MG63 (cell line): ENCODE measurements at regions not wholly inside any gene's neighbourhood (a gene's known extent, or its start where the extent isn't known, plus 50 kb on each side); places are given as distances from the start of the nearest gene placed in this dataset.

Source experiments
- DNase-seq: peaks from one replicate; pipeline ENCODE4 v3.0.0-alpha.2; 2020
- H3K27me3 ChIP-seq: fragments of 250-450 bp; sonication (Bioruptor Pico); 2 replicates; pipeline ENCODE4 v1.5.1; 2020; ENCODE audit warnings: mild to moderate bottlenecking, moderate library complexity
- H3K36me3 ChIP-seq: fragments of 250-450 bp; sonication (Bioruptor Pico); 2 replicates; pipeline ENCODE4 v1.5.1; 2020; ENCODE audit warnings: mild to moderate bottlenecking, moderate library complexity
- H3K4me3 ChIP-seq: fragments of 250-450 bp; sonication (Bioruptor Pico); 2 replicates; pipeline ENCODE4 v1.5.1; 2020; ENCODE audit warnings: mild to moderate bottlenecking, moderate library complexity
- H3K9me3 ChIP-seq: fragments of 250-450 bp; sonication (Bioruptor Pico); 2 replicates; pipeline ENCODE4 v1.5.1; 2020; ENCODE audit warnings: mild to moderate bottlenecking, moderate library complexity

DNA sequence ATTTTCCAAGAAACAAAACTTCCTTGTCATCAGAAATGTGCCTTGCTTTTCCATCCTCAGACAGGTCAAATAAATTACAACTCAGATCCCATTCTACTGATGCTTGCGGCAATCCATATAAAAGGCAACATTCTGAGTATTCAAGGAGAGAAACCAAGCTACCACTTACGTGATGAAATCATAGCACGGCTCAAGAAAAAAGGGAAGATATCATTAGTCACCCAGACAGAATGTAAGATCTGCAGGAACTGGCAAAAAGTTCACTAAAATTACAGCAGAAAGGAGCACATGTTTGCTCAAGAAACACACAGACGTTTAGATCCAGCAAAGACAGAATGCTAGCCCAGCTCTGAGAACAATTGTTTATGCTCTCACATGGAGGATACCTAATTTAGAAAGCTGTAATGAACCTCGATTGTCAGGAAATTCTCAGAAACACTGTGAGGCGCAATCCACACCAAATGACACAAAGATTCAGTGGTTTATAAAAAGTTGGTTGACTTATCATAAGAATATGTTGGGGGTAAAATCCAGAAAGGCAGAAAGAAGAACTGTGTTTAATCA is 304.2 kb downstream of the ADGRG6 start:
- peak overlapping the region; percentile 6; the same call in 1 of the 2 replicates for H3K4me3 ChIP-seq
- no peak for DNase-seq
- H3K27me3 ChIP-seq: no peaks in the 10 kb centered on the region
- H3K36me3 ChIP-seq: no peaks in the 10 kb centered on the region
- no peaks in the 10 kb centered on the region for H3K9me3 ChIP-seq

- DNase-seq: no peak
Measured at GRCh38 chr6:142612956-142613355, 311.1 kb downstream of the ADGRG6 start.

DNA sequence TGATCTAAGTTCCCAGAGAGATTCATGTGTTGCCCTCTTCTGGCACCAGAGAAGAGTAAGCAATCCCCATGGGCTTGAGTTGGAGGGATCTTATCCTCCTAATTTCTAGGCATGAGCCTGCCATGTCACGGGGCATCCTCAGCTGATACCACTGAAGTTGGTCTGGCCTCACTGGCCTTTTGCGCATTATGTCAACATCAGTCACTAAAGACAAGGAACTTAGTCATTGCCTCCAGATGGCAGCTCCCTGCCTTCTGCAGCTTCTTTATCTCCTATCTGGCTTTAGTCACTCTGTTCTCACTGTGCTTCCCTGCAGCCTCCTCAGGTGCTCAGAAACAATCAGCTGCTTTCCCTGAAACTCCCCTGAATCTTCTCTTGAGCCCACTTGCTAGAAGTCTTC is 312.2 kb downstream of the ADGRG6 start:
- no peak for DNase-seq
- no peaks in the 10 kb centered on the region for H3K27me3 ChIP-seq
- no peaks in the 10 kb centered on the region for H3K36me3 ChIP-seq
- H3K9me3 ChIP-seq: no peaks in the 10 kb centered on the region
- no peak overlapping the region for H3K4me3 ChIP-seq

More at GRCh38 chr6:142612956-142613355, 311.1 kb downstream of the ADGRG6 start:
- Histone ChIP-seq H3K36me3 (no peaks in the 10 kb centered on the region), H3K27me3 (no peaks in the 10 kb centered on the region), H3K4me3 (no peak overlapping the region), H3K9me3 (no peaks in the 10 kb centered on the region)

DNA sequence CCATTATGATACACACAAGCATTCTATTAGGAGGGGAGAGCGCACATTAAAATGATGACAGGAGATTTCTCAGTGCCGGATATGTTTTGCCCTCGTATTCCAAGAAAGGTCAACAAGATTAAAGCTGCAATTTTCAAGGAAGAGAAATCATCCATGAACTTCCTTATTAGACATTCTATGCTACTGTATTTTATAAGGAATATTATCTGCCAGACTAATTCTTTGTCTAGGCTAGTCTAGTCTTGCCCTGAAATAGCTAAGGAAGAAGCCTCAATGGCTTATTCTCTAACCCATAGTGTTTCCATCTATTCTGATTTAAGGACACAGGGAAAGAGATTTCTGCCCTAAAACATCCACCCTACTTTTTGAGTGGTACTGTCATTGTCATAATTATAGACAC is 315.4 kb downstream of the ADGRG6 start:
- Histone ChIP-seq H3K9me3 (no peaks in the 10 kb centered on the region), H3K36me3 (no peaks in the 10 kb centered on the region), H3K4me3 (no peak overlapping the region), H3K27me3 (no peaks in the 10 kb centered on the region)
- DNase-seq: no peak

DNA sequence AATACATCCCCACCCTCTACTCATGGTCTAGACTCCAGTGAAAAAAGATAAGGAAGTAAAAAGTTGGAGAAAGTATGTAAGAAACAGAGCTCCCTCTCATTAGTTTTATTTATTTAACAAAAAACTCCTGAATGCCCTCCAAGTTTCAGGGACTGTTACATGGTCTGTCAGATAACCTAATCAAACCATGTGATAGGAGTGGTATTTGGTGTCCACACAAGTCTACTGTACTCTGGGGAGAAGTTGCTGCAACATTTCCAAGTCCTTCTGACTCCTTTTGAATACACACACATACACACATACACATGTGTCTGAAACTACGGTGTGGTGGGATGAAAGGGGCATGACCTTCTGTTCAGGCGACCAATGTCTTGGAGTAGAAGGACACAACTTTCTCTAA is 320.0 kb downstream of the ADGRG6 start:
- no peak for DNase-seq
- no peaks in the 10 kb centered on the region for H3K36me3 ChIP-seq
- no peaks in the 10 kb centered on the region for H3K27me3 ChIP-seq
- no peak overlapping the region for H3K4me3 ChIP-seq
- no peaks in the 10 kb centered on the region for H3K9me3 ChIP-seq

DNA sequence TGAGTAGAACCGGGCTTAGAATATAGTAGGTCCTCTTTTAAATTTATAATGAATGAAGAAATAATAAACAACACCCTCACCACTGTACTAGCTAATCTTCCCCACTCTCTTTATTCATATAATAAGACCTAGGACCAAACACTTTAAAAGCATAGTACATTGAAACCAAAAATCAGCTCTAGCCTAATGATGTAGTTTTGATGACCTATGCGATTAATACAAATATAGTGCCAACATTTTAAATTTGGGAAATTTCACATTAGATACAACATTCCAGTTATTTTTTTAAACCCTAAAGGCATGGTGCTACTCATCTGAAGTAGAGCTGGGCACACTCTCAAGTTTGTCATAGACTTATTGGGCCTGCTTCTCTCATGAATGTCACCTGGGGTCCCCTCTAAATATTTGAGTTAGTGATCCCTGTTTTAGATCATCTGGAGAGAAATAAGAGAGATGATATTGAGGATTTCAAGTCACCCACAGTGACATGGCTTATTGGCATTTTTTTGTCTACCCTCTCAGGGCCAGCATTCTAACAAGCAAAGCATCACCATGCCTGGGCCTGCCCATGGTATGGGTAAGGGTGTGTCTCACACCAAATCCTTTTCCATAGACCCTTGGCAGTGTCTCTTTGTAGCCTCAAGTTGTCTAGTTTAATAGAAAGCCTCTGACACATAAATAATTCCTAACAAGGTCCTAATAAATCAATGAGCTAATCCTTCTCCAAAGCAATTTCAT is 319.8 kb downstream of the HIVEP2 start:
- no peak for DNase-seq
- Histone ChIP-seq H3K27me3 (no peaks in the 10 kb centered on the region), H3K4me3 (no peak overlapping the region), H3K9me3 (no peaks in the 10 kb centered on the region), H3K36me3 (no peaks in the 10 kb centered on the region)

- DNase-seq: no peak
- Histone ChIP-seq H3K4me3 (no peak overlapping the region), H3K9me3 (no peaks in the 10 kb centered on the region), H3K27me3 (no peaks in the 10 kb centered on the region), H3K36me3 (no peaks in the 10 kb centered on the region)
Measured at GRCh38 chr6:142627474-142627873, 317.5 kb downstream of the HIVEP2 start.

GRCh38 chr6:142631517-142632385 is 313.2 kb downstream of the HIVEP2 start:
- H3K36me3 ChIP-seq: no peaks in the 10 kb centered on the region
- no peaks in the 10 kb centered on the region for H3K9me3 ChIP-seq
- H3K27me3 ChIP-seq: no peaks in the 10 kb centered on the region
- no peak overlapping the region for H3K4me3 ChIP-seq
- DNase-seq: no peak

DNA sequence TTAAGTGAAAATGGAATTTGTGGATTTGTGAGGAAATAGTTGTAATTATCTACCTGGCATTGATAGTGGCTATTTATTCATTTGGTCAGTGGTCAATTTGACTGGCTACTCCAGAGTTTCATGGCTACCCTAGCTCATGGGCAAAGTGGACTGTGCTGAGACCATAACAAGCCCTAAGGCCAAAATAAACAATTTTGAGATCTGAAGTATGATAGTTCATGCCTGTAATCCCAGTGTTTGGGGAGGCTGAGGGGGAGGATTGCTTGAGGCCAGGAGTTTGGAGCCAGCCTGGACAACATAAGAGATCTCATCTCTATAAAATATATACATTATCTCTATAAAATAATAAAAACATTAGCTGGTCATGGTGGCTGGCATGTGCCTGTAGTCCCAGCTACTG is 311.7 kb downstream of the HIVEP2 start:
- no peak overlapping the region for H3K4me3 ChIP-seq
- no peak for DNase-seq
- H3K27me3 ChIP-seq: no peaks in the 10 kb centered on the region
- H3K9me3 ChIP-seq: no peaks in the 10 kb centered on the region
- H3K36me3 ChIP-seq: no peaks in the 10 kb centered on the region

DNA sequence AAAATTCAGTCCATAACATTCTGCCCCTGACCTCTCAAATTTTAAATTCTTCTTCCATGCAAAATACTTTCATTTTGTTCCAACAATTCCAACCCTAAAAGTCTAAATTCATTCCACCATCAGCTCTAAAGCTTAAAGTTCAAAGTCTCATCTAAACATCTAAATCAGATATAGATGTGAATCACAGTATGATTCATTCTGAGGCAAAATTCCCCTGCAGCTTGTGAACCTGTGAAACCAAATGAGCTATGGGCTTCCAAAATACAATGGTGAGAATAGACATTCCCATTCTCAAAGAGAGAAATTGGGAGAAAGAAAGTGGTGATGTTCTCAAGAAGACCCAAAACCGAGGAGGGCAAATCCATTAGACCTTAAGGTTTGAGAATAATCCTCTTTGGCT is 309.8 kb downstream of the HIVEP2 start:
- Histone ChIP-seq H3K27me3 (no peaks in the 10 kb centered on the region), H3K36me3 (no peaks in the 10 kb centered on the region), H3K9me3 (no peaks in the 10 kb centered on the region), H3K4me3 (no peak overlapping the region)
- peak; percentile 11 for DNase-seq

DNA sequence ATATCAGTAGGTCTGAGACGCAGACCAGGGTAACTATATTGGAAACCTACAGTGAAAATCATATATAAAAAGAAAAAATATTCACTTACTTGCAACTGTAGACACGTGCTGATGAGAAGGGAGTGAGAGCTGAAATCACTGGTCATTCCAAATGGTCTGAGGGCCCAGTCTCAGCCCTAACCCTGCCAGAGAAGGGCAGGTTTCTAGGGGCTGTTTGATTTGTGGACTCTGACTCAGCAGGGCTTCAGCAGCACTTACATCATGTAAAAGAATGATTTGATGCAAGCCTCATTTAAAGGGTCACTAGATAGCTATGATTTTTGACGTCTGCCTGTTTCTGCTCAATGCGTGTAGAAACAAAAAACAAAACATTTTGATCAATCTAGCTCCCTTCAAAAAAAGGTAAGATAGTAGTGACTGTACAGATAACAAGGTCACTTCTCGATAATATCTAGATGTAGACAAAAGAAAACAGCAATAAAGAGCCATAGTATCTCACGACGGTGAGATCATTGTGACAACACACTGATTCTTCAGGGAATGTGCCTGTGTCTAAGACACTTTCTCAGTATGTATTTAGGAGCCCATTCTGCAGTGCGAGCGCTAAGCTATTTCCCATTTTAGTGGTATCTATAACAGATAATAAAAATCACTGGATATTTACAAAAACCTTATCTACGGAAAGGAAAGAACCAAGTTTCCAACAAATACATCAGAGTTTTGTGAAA is 307.2 kb downstream of the HIVEP2 start:
- DNase-seq: no peak
- no peaks in the 10 kb centered on the region for H3K27me3 ChIP-seq
- no peaks in the 10 kb centered on the region for H3K9me3 ChIP-seq
- no peaks in the 10 kb centered on the region for H3K36me3 ChIP-seq
- no peak overlapping the region for H3K4me3 ChIP-seq

DNA sequence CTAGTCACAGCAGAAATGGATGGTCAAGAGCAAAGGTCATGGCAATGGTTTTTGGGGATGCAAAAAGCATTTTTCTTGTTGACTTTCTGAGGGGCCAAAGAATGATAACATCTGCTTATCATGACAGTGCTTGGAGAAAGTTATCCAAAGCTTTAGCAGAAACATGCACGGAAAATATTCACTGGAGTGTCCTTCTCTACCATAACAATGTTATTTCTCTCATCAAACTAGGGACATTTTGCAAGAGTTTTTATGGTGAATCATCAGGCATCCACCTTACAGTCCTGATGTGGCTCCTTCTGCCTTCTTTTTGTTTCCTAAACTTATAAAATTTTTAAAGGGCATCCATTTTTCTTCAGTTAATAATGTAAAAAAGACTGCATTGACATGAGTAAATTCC is 302.3 kb downstream of the HIVEP2 start:
- H3K36me3 ChIP-seq: no peaks in the 10 kb centered on the region
- no peak overlapping the region for H3K4me3 ChIP-seq

GRCh38 chr6:142644866-142645265 is 300.1 kb downstream of the HIVEP2 start:
- H3K27me3 ChIP-seq: no peaks in the 10 kb centered on the region

More for the DNA sequence above, 302.3 kb downstream of the HIVEP2 start:
- no peaks in the 10 kb centered on the region for H3K9me3 ChIP-seq
- no peak for DNase-seq
- no peaks in the 10 kb centered on the region for H3K27me3 ChIP-seq

DNA sequence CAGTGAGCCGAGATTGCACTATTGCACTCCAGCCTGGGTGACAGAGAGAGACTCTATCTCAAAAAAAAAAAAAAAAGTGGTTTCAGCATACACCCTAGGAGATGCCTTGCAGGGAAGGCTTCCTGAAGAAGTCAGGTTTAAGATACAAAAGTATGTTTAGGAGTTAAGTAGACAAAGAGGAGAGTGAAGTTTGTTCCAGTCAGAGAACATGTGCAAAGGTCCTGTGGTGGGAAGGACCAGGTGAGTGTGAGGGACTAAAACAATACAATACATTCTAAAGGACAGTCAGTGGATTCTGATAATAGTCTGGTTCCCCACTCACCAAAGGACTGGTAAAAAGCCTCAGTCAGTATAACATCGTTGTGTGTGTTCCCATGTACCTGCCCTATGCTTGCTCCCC is 299.3 kb downstream of the HIVEP2 start:
- H3K4me3 ChIP-seq: no peak overlapping the region
- H3K36me3 ChIP-seq: no peaks in the 10 kb centered on the region
- H3K27me3 ChIP-seq: no peaks in the 10 kb centered on the region
- DNase-seq: no peak
- H3K9me3 ChIP-seq: no peaks in the 10 kb centered on the region

More at GRCh38 chr6:142644866-142645265, 300.1 kb downstream of the HIVEP2 start:
- Histone ChIP-seq H3K9me3 (no peaks in the 10 kb centered on the region), H3K4me3 (no peak overlapping the region), H3K36me3 (no peaks in the 10 kb centered on the region)
- DNase-seq: no peak

DNA sequence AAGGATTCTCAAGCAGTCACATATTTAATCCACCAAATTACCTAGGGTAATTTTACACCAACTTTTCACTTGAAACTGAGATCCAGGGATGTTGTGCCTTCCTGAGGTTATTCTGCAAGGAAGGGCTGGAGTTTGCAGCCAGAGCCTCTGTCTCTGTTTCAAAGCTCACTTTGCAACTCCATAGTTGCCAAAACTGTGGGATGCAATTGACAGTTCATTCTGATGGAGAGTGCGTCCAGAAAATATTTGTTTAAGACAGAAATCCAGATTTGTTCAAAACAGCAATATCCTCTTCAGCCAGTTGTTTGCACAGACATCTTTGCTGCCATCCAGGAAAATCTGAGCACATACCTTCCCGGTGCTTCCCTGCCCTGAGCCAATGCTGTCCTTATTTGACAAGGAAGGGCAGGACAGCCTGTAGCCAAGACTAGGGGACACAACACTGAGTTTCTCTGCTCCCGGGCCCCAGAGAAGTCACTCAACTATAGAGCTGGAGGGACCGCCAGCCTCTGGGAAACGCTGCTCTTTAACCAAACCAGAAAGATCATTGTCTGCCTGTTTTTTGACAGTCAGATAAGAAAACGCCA is 297.4 kb downstream of the HIVEP2 start:
- Histone ChIP-seq H3K36me3 (no peaks in the 10 kb centered on the region), H3K27me3 (no peaks in the 10 kb centered on the region), H3K4me3 (no peak overlapping the region), H3K9me3 (no peaks in the 10 kb centered on the region)
- DNase-seq: no peak

DNA sequence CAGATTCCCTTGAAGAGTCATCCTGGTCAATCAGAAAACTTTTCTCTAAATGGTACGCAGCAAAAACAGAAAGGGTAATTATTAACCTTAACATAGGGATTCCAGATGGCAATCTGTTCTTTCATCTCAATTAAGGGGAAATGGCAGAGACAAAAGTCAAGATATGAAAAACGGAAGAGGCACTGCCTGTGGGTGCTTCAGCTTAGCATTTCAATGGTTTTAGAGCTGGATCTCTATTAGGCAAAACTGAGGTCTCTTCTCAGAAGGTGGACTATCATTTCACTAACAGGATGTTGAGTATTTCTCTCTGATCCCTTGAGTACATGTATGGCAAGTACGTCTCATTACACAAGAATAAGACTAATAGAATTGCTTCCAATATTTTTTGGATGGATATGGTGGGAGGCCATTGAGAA is 296.9 kb downstream of the HIVEP2 start:
- no peaks in the 10 kb centered on the region for H3K27me3 ChIP-seq
- DNase-seq: no peak
- H3K9me3 ChIP-seq: no peaks in the 10 kb centered on the region
- no peaks in the 10 kb centered on the region for H3K36me3 ChIP-seq
- H3K4me3 ChIP-seq: no peak overlapping the region
